Eye (tissue), 1 donor: ENCODE measurements at regions not wholly inside any gene's neighbourhood (a gene's known extent, or its start where the extent isn't known, plus 50 kb on each side); places are given as distances from the start of the nearest gene placed in this dataset.
"Not testable (repeated sequence)": the region's sequence is repeated elsewhere in the genome, so short reads cannot be mapped to it uniquely, and the experiment has no call there.

Experiments used
- DNase-seq: peaks from one replicate; pipeline ENCODE4 v3.0.0-alpha.2; 2015

DNA sequence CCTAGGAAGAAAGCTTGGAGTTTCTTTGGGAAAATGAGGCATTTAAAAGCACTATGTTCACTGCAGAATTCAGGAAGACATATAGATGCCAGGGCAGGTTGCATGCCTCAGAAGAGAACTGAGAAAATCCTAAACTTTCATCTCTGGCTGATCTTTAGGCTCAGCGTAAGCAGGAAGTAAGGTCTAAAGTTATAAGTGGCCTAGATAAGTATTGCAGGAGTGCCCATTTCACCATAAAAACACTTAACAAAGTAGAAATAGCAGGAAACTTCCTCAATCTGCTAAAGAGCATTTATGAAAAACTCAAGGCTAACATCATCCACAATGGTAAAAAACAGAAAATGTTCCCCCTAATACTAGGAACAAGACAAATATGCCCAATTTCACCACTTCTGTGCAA, 320.3 kb downstream of the BMP2 start:
- no peak for DNase-seq

DNA sequence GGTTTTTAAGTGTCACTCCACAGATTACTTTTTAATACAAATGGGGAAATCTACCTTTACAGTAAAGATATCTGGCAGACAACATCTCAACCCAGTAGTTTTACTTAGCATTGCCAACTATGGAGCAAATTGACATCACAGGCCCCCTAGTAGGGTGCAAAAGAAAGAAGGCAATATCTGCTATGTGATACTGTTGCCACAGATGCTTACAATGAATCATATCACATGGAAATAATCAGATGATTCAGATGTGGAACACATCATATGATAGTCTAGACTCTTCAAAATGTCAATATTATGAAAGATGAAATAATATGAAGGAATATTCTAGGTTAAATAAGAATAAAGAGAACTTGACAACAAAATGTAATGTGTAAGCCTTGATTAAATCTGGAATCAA, 322.5 kb downstream of the BMP2 start:
- no peak for DNase-seq

GRCh38 chr20:7090811-7091210, 323.3 kb downstream of the BMP2 start:
- no peak for DNase-seq

GRCh38 chr20:7091655-7092054, 324.2 kb downstream of the BMP2 start:
- DNase-seq, result no peak

DNA sequence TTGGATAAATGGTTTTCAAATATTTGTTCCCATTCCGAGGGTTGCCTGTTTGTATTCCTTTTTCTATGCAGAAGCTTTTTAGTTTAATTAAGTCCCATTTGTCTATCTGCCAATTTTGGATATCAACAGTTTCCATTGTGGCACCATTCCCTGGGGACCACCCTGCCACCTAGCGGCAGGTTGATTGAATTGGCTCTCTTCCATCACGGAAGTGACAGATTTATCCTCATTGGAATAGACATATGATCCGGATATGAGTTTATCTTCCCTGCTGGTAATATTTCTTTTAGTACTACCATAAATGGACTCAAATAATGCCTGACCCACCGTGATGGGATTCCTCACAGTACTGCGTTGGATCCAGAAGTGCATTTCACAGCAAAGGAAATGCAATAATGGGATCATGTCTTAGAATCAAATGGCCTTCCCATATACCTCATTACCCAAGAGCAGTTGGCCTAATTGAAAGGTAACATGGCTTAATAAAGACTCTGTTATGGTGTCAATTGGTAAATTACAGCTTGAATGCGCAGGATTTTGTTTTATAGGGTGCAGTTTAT, 327.0 kb downstream of the BMP2 start:
- DNase-seq, result peak; percentile 37

- DNase-seq, result no peak
Measured at GRCh38 chr20:7106910-7107309, 339.4 kb downstream of the BMP2 start.

GRCh38 chr20:7108929-7109328, 341.4 kb downstream of the BMP2 start:
- DNase-seq, result no peak

DNA sequence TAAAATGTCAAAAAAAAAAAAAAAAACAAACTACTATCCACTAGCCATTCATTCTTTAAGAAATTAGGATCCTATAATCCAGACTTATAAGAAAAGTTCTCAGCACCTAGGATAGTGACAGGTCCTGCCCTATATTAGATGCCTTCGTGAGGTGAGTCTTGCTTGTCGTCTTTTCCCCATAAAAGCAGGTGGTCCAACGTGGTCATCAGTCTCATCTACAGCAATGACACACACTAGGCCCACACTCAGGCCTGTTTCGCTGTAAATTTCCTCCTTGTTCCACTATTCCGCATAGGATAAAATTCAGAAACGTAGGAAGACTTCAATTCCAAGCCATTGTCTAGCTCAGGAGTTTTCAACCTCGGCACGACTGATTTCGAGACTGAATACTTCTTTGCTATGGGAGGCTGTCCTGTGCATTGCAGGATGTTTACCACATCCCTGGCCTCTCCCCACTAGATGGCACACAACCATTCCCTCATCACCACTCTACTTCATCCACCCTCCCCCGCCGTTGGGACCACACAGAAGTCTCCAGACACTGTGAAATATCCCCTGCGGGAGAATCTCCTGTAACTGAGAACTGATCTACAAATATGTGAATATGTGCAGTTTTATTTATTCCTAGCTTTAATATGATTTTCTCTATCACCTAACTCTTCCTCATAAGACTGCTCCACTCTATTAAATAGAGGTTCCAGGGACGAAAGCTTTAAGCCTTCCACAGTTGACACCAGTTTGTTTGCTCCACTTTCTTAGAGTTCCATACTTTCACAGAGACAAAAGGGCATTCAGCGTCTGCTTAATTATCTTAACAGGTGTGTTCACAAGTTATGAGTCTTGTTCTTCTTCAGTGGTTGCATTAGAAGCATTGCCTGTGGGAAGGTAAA, 346.3 kb downstream of the BMP2 start:
- DNase-seq, result peak; percentile 82

- DNase-seq, result no peak
Measured at GRCh38 chr20:7123457-7123856, 356.0 kb downstream of the BMP2 start.

DNA sequence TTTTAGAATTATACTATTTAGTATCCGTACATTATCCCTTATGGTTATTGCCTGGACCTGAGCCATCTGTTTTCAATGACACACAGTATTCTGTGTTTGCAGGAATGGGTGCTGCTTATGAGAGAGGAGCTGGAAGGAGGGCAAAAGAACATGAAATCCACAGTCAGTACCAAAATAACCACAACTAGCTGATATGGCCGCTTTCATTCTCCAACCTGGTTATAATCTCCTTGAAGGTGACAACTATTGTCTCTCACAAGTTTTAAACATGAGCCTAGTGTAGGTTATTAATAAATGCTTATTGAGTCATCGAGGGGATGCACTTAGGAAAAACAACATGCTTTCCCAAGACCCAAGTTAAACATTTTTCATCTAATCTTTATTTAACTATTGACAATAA, 356.6 kb downstream of the BMP2 start:
- DNase-seq, result no peak

DNA sequence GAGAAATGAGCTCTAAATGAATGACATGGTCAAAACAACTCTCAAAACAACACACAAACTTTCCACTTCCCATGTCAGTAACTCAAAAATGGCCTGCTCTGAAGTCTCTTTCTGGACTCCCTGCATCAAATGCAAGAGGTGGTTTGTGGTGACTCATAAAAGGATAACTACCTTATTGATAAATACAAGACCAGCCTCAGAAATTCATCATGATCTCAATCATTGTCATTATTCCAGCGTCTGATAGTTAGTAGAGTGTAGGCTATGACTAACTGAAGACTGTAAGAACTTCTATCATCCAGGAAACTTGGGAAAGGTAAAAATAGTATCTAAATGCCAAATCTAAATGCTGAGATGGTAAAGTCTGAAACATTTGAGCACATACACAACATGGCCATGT, 369.4 kb downstream of the BMP2 start:
- DNase-seq, result no peak

- DNase-seq, result no peak
Measured at GRCh38 chr20:7137395-7138151, 370.1 kb downstream of the BMP2 start.

DNA sequence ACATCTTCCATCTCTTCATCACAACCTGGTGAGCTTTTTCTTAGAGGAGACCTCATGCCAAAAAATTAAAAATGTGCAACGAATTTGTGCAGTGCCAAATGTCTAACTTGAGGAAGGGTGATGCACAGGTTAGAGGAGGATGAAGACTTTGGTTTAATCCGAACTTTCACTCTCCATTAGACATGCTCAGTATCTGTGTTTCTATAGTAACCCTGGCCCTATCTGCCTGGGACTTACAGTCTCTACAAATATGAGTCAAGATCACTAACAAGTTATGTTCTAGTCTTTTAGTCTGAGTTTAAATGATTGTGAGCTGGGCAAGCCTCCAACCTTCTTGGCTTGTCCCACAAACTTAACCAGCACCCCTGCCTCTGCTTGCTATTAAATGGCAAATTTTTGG, 377.0 kb downstream of the BMP2 start:
- DNase-seq, result no peak

DNA sequence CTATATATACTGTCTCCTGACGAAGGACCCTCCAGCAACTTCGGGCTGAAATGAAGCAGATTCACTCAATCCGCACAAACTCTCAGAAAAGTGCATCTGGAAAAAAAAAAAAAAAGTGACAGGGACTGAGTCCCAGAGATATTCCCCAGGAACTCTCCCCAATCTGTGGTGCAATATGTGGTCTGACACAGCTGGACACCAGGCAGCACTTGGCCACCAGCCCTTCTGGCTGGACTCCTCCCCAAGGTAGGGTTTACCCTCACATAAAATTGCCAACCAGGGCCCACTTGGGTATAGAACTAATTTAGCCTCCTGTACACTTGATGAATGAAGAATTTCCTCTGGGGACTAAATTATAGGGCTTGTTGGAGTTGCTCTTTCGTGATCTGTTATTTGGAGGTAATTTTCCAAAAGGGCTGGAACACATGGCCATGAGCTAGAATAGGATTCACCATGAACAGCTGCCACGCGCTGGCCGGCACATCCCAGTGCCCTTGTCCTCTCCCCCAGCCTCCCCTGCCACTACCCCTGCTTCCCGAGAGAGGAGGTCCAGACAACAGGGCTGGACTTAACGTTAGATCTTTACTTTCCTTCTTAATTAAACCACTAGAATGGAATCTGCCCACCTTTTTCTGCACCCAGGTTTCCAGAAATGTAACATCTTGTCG, 379.2 kb downstream of the BMP2 start:
- no peak for DNase-seq

GRCh38 chr20:7147220-7147601, 379.7 kb downstream of the BMP2 start:
- DNase-seq, result no peak

GRCh38 chr20:7151676-7152470, 384.4 kb downstream of the BMP2 start:
- no peak for DNase-seq

- DNase-seq, result no peak
Measured at GRCh38 chr20:7155282-7155681, 387.8 kb downstream of the BMP2 start.

GRCh38 chr20:7155794-7156193, 388.3 kb downstream of the BMP2 start:
- no peak for DNase-seq

DNA sequence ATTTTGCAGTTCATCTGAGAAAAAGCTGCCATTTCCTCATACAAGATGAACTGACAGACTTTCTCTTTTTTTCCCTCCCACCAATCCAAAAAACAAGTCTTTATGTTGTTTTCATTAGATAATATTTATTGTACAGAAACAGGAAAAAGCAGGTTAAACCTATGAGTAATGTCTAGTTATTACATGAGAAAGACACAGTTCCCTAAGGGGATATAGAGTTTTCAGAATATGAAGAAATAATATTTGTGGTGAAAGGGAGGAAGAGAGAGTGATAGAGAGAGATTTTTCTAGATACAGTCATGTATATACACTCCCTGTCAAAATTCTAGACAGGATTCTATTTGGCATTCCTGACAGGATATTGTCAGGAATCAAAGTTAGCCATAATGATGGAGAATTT, 392.4 kb downstream of the BMP2 start:
- no peak for DNase-seq

DNA sequence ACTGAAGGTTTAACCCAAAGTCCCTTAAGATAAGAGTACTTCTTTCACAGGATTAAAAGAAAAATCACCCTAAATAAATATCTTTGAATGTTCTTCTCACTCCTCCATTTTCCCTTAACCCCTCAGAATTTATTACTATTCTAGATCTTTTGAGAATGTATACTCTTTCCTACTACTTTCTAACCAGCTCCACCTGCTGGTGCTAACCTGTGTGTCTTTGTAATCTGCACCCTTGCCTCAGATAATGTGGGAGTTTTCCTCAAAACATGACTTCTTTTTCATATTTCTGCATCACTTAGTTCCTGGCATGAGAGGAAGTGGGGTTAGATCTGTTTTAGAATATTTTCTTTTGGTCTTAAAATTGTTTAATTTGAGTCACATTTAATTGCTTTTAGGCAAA, 394.2 kb downstream of the BMP2 start:
- peak; percentile 22 for DNase-seq

GRCh38 chr20:7171911-7172310, 404.4 kb downstream of the BMP2 start:
- no peak for DNase-seq

DNA sequence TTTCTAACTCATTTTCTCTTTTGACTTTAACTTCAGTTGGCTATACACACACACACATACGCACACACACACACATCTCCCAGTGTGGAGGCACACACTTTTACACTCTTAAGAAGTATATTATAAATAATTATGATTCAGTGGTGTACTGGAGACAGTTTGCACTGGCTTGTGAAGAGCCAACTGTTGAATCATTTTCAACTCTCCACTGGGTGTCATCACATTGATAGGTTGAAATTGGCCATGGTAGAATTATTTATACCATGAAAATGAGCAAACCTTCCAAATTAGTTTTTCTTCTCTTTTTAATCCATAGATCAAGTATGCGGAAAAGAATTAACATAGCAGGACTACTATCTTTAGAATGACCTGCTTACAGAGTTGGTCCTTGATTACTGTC, 407.1 kb downstream of the BMP2 start:
- DNase-seq, result no peak

DNA sequence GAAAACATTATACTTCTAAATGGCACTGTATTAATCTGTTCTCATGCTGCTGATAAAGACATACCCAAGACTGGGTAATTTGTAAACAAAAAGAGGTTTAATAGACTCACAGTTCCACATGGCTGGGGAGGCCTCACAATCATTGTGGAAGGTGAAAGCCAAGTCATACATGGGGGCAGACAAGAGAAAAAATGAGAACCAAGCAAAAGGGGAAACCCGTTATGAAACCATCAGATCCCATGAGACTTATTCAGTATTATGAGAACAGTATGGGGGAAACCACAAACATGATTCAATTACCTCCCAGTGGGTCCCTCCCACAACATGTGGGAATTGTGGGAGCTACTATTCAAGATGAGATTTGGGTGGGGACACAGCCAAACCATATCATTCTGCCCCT, 408.3 kb downstream of the BMP2 start:
- DNase-seq, result not testable (repeated sequence)
